HEK293 (cell line): ENCODE measurements at regions not wholly inside any gene's neighbourhood (a gene's known extent, or its start where the extent isn't known, plus 50 kb on each side); places are given as distances from the start of the nearest gene placed in this dataset.

ENCODE experiments used
- CTCF ChIA-PET: fragments of 350-600 bp; formaldehyde crosslinking; extraction: SDS; loops from one replicate; lab custom pipeline; 2021; ENCODE audit warnings: antibody characterized with exemption; lab: Yijun Ruan, JAX
- POLR2A ChIA-PET: fragments of 300-600 bp; formaldehyde crosslinking; extraction: SDS; loops from one replicate; lab custom pipeline; 2020; ENCODE audit warnings: antibody characterized with exemption, inconsistent platforms; lab: Yijun Ruan, JAX
- H3K27ac ChIP-seq: fragments of 200-500 bp; sonication (Bioruptor generic); 2 replicates; pipeline ENCODE4 v1.5.1; 2014; ENCODE audit warnings: low read depth, low read length, control low read depth, inconsistent platforms; ENCODE audit errors: extremely low read depth
- H3K36me3 ChIP-seq, 2 experiments: fragments of 200-500 bp in 1 of 2; sonication (Bioruptor generic) in 1 of 2; 1 replicate in 1 of 2; 2 replicates in 1 of 2; pipeline ENCODE4 v1.5.1; 2014 to 2017; ENCODE audit warnings: inconsistent platforms in 2 of 2, low read length in 2 of 2; ENCODE audit not compliant: control insufficient read depth in 2 of 2, insufficient read depth in 1 of 2
- H3K4me1 ChIP-seq: fragments of 200-500 bp; sonication (Bioruptor generic); 2 replicates; pipeline ENCODE4 v1.5.1; 2014; ENCODE audit warnings: mild to moderate bottlenecking, low read length, inconsistent platforms; ENCODE audit not compliant: control insufficient read depth, insufficient read depth
- H3K4me3 ChIP-seq: 2 replicates; pipeline ENCODE4 v1.5.1; 2011; ENCODE audit warnings: low read depth, mild to moderate bottlenecking, control low read depth, low read length, moderate library complexity
- H3K9me3 ChIP-seq: fragments of 200-500 bp; sonication (Bioruptor generic); 2 replicates; pipeline ENCODE4 v1.5.1; 2014; ENCODE audit warnings: low read depth, low read length, inconsistent platforms; ENCODE audit not compliant: control insufficient read depth, insufficient read depth
- OSR2 ChIP-seq: fragments of 450-650 bp; formaldehyde crosslinking; IDR thresholded peaks from 2 replicates; pipeline ENCODE4 v1.5.1; 2016; ENCODE audit warnings: missing biosample characterization, missing genetic modification characterization
- PRDM4 ChIP-seq: fragments of 450-650 bp; formaldehyde crosslinking; IDR thresholded peaks from 2 replicates; pipeline ENCODE4 v1.5.1; 2017; ENCODE audit warnings: missing biosample characterization, missing genetic modification characterization
- ZBTB20 ChIP-seq: fragments of 450-650 bp; formaldehyde crosslinking; IDR thresholded peaks from 2 replicates; pipeline ENCODE4 v1.5.1; 2016; ENCODE audit warnings: missing biosample characterization, missing genetic modification characterization
- ZNF133 ChIP-seq: fragments of 450-650 bp; formaldehyde crosslinking; IDR thresholded peaks from 2 replicates; pipeline ENCODE4 v1.5.1; 2016; ENCODE audit warnings: missing biosample characterization, missing genetic modification characterization
- ZNF18 ChIP-seq: fragments of 450-650 bp; formaldehyde crosslinking; IDR thresholded peaks from 2 replicates; pipeline ENCODE4 v1.5.1; 2016; ENCODE audit warnings: missing biosample characterization, missing genetic modification characterization
- ZNF239 ChIP-seq: fragments of 450-650 bp; formaldehyde crosslinking; IDR thresholded peaks from 2 replicates; pipeline ENCODE4 v1.5.1; 2016; ENCODE audit warnings: missing biosample characterization, missing genetic modification characterization
- ZNF280C ChIP-seq: fragments of 450-650 bp; formaldehyde crosslinking; IDR thresholded peaks from 2 replicates; pipeline ENCODE4 v1.5.1; 2016; ENCODE audit warnings: missing biosample characterization, missing genetic modification characterization
- ZNF350 ChIP-seq: fragments of 450-650 bp; formaldehyde crosslinking; IDR thresholded peaks from 2 replicates; pipeline ENCODE4 v1.5.0; 2017; ENCODE audit warnings: missing biosample characterization, mild to moderate bottlenecking, missing genetic modification characterization
- ZNF362 ChIP-seq: fragments of 450-650 bp; formaldehyde crosslinking; IDR thresholded peaks from 2 replicates; pipeline ENCODE4 v1.5.1; 2016; ENCODE audit warnings: missing biosample characterization, missing genetic modification characterization
- ZNF394 ChIP-seq: fragments of 450-650 bp; formaldehyde crosslinking; IDR thresholded peaks from 2 replicates; pipeline ENCODE4 v1.5.1; 2016; ENCODE audit warnings: missing biosample characterization, missing genetic modification characterization, mild to moderate bottlenecking, moderate library complexity, borderline replicate concordance
- ZNF560 ChIP-seq: fragments of 450-650 bp; formaldehyde crosslinking; IDR thresholded peaks from 2 replicates; pipeline ENCODE4 v1.5.1; 2017; ENCODE audit warnings: missing biosample characterization, missing genetic modification characterization, borderline replicate concordance
- ZNF571 ChIP-seq: fragments of 450-650 bp; formaldehyde crosslinking; IDR thresholded peaks from 2 replicates; pipeline ENCODE4 v1.5.0; 2017; ENCODE audit warnings: missing biosample characterization, missing genetic modification characterization
- ZNF600 ChIP-seq: fragments of 450-650 bp; formaldehyde crosslinking; IDR thresholded peaks from 2 replicates; pipeline ENCODE4 v1.5.1; 2016; ENCODE audit warnings: missing biosample characterization, missing genetic modification characterization
- ZNF660 ChIP-seq: fragments of 450-650 bp; IDR thresholded peaks from 2 replicates; pipeline ENCODE4 v1.5.1; 2018; ENCODE audit warnings: missing biosample characterization, mild to moderate bottlenecking, missing genetic modification characterization
- ZNF664 ChIP-seq: fragments of 450-650 bp; formaldehyde crosslinking; IDR thresholded peaks from 2 replicates; pipeline ENCODE4 v1.5.1; 2016; ENCODE audit warnings: missing biosample characterization, missing genetic modification characterization
- ZNF747 ChIP-seq: fragments of 450-650 bp; formaldehyde crosslinking; IDR thresholded peaks from 2 replicates; pipeline ENCODE4 v1.5.1; 2016; ENCODE audit warnings: missing biosample characterization, missing genetic modification characterization
- ZNF777 ChIP-seq: fragments of 450-650 bp; formaldehyde crosslinking; IDR thresholded peaks from 2 replicates; pipeline ENCODE4 v1.5.1; 2017; ENCODE audit warnings: missing biosample characterization, missing genetic modification characterization, borderline replicate concordance
- ZNF792 ChIP-seq: fragments of 450-650 bp; formaldehyde crosslinking; IDR thresholded peaks from 2 replicates; pipeline ENCODE4 v1.5.1; 2016; ENCODE audit warnings: missing biosample characterization, missing genetic modification characterization
- ZNF830 ChIP-seq: fragments of 450-650 bp; IDR thresholded peaks from 2 replicates; pipeline ENCODE4 v1.5.0; 2018; ENCODE audit warnings: missing biosample characterization, missing genetic modification characterization, low read depth, mild to moderate bottlenecking, moderate library complexity

- no peaks in the 10 kb centered on the region for H3K36me3 ChIP-seq
- H3K9me3 ChIP-seq: no peaks in the 10 kb centered on the region
- no peaks in the 10 kb centered on the region for H3K4me1 ChIP-seq
- no peak overlapping the region for H3K27ac ChIP-seq
- H3K4me3 ChIP-seq: no peak overlapping the region
- POLR2A ChIA-PET: no interaction called here
- TF ChIP-seq ZNF350 (tag by site-specific recombination) (no peak), ZNF830 (tag by site-specific recombination) (no peak)
- TF ChIP-seq, all 188 proteins: peak for 0
- CTCF ChIA-PET: no interaction called here
These were observed 444.8 kb upstream of the SOX5 start for GRCh38 chr12:24394246-24394645.

- Histone ChIP-seq H3K36me3 (no peaks in the 10 kb centered on the region), H3K9me3 (no peaks in the 10 kb centered on the region), H3K4me3 (no peak overlapping the region), H3K4me1 (no peaks in the 10 kb centered on the region), H3K27ac (no peak overlapping the region)
- POLR2A ChIA-PET: no interaction called here
- CTCF ChIA-PET: interaction anchor here (0.5 to 0.7 kb wide), 2 partner anchors 8 to 11 kb away, joined by 3 to 4 read pairs; no protein-coding TSS in a partner anchor
- no peak for TF ChIP-seq PRDM4 (tag by site-specific recombination)
- no peak for TF ChIP-seq ZNF133
- TF ChIP-seq ZNF560 (tag by site-specific recombination): no peak
- TF ChIP-seq ZNF600 (tag by site-specific recombination): no peak
- TF ChIP-seq ZNF792 (tag by site-specific recombination): no peak
- TF ChIP-seq ZNF664 (tag by site-specific recombination): no peak
- TF ChIP-seq ZNF394 (tag by site-specific recombination): no peak
- no peak for TF ChIP-seq ZNF362 (tag by site-specific recombination)
- TF ChIP-seq ZNF571 (tag by site-specific recombination): no peak
- TF ChIP-seq, all 188 proteins: peak for 0
These were observed 443.6 kb upstream of the SOX5 start for GRCh38 chr12:24393071-24393470.

- ChIA-PET POLR2A (no interaction called here), CTCF (no interaction called here)
- H3K27ac ChIP-seq: no peak overlapping the region
- H3K9me3 ChIP-seq: no peaks in the 10 kb centered on the region
- H3K4me3 ChIP-seq: no peak overlapping the region
- no peaks in the 10 kb centered on the region for H3K36me3 ChIP-seq
- TF ChIP-seq ZNF660 (tag by site-specific recombination): no peak
- TF ChIP-seq ZNF777 (tag by site-specific recombination): no peak
- no peak for TF ChIP-seq ZNF280C (tag by site-specific recombination)
- no peak for TF ChIP-seq ZBTB20 (tag by site-specific recombination)
- no peak for TF ChIP-seq ZNF133
- no peak for TF ChIP-seq ZNF18 (tag by site-specific recombination)
- TF ChIP-seq ZNF239 (tag by site-specific recombination): no peak
- no peak for TF ChIP-seq ZNF747 (tag by site-specific recombination)
- TF ChIP-seq OSR2 (tag by site-specific recombination): no peak
- no peaks in the 10 kb centered on the region for H3K4me1 ChIP-seq
These were observed 439.9 kb upstream of the SOX5 start for GRCh38 chr12:24389394-24389793.
